ENCODE measurements at regions not wholly inside any gene's neighbourhood (a gene's known extent, or its start where the extent isn't known, plus 50 kb on each side); places are given as distances from the start of the nearest gene placed in this dataset.

DNA sequence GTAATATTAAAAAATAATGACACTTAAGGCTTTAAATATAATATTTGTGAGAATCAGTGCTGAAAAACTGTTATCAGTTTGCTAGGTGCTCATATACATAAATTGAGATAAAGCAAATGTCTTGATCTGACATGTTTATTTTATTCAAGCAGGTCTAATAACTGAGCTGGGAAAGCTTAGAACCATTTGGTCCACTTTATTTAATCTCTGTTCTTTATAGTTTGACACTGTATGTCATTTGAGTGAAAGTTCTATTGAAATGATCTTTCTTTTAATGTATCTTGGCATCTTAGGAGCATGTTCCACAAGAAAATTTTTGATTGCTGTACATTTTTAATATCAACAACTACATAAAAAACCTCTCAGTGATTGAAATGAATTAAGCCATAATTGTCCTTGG lies 772.0 kb upstream of the NRSN1 start:
- TF ChIP-seq, protein P1, sequence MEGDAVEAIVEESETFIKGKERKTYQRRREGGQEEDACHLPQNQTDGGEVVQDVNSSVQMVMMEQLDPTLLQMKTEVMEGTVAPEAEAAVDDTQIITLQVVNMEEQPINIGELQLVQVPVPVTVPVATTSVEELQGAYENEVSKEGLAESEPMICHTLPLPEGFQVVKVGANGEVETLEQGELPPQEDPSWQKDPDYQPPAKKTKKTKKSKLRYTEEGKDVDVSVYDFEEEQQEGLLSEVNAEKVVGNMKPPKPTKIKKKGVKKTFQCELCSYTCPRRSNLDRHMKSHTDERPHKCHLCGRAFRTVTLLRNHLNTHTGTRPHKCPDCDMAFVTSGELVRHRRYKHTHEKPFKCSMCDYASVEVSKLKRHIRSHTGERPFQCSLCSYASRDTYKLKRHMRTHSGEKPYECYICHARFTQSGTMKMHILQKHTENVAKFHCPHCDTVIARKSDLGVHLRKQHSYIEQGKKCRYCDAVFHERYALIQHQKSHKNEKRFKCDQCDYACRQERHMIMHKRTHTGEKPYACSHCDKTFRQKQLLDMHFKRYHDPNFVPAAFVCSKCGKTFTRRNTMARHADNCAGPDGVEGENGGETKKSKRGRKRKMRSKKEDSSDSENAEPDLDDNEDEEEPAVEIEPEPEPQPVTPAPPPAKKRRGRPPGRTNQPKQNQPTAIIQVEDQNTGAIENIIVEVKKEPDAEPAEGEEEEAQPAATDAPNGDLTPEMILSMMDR (IDR thresholded peaks at IDR 0.05), result no peak
- TF ChIP-seq EZH2phosphoT487 (IDR thresholded peaks at IDR 0.05), result no peak

Data from neural progenitor cell (in vitro differentiated cells).